Naive thymus-derived CD4-positive, alpha-beta T cell (primary cell): ENCODE measurements at regions not wholly inside any gene's neighbourhood (a gene's known extent, or its start where the extent isn't known, plus 50 kb on each side); places are given as distances from the start of the nearest gene placed in this dataset.
"Not testable (repeated sequence)": the region's sequence is repeated elsewhere in the genome, so short reads cannot be mapped to it uniquely, and the experiment has no call there.

ENCODE experiments used
- ATAC-seq: fragments of 150-1000 bp; cut with Tn5 transposase; 2 replicates; pipeline ENCODE4 v1.10.0; 2021; ENCODE audit warnings: mild to moderate bottlenecking, moderate library complexity
- CTCF ChIA-PET: fragments of 350-600 bp; sonication (Branson Sonifier 250); formaldehyde crosslinking; loops from one replicate; lab custom pipeline; 2021; ENCODE audit warnings: antibody characterized with exemption; lab: Charles Lee
- POLR2A ChIA-PET: fragments of 350-600 bp; sonication (Branson Sonifier 250); formaldehyde crosslinking; loops from one replicate; lab custom pipeline; 2021; ENCODE audit warnings: antibody characterized with exemption, inconsistent platforms; lab: Charles Lee
- DNase-seq, 9 donors: peaks; one replicate each; pipeline versions ENCODE4 v3.0.0 to v3.0.0-alpha.2; 2020 to 2022; ENCODE audit warnings: mixed read lengths in 1 of 9
- H3K27ac ChIP-seq: one replicate; pipeline ENCODE4 v1.7.0; 2013; ENCODE audit warnings: mild to moderate bottlenecking, low read depth, low read length, moderate library complexity
- H3K27me3 ChIP-seq, 2 donors: one replicate each; pipeline ENCODE4 v1.7.0; 2013; ENCODE audit warnings: low read length in 2 of 2, mild to moderate bottlenecking in 2 of 2, moderate library complexity in 2 of 2; ENCODE audit not compliant: control insufficient read depth in 2 of 2, insufficient read depth in 2 of 2
- H3K36me3 ChIP-seq, 3 experiments: 1 replicate in 2 of 3; 2 replicates in 1 of 3; pipeline ENCODE4 v1.7.0; 2013; ENCODE audit warnings: low read length in 3 of 3, mild to moderate bottlenecking in 3 of 3, moderate library complexity in 1 of 3; ENCODE audit not compliant: insufficient read depth in 3 of 3, control insufficient read depth in 2 of 3
- H3K4me1 ChIP-seq, 2 donors: one replicate each; pipeline ENCODE4 v1.7.0; 2013; ENCODE audit warnings: low read length in 2 of 2, mild to moderate bottlenecking in 2 of 2, moderate library complexity in 1 of 2; ENCODE audit not compliant: control insufficient read depth in 2 of 2, insufficient read depth in 2 of 2
- H3K4me3 ChIP-seq: 2 replicates; pipeline ENCODE4 v1.7.0; 2013; ENCODE audit warnings: mild to moderate bottlenecking, low read length
- H3K9me3 ChIP-seq, 3 experiments: 1 replicate in 2 of 3; 2 replicates in 1 of 3; pipeline ENCODE4 v1.7.0; 2013; ENCODE audit warnings: low read length in 3 of 3; ENCODE audit not compliant: control insufficient read depth in 2 of 3
- H3K27ac Mint-ChIP-seq, 9 donors: one replicate each; pipeline ENCODE4 v1.8.0; 2020 to 2022; ENCODE audit warnings: mixed read lengths in 9 of 9, mild to moderate bottlenecking in 8 of 9, moderate library complexity in 5 of 9, inconsistent platforms in 2 of 9
- H3K27me3 Mint-ChIP-seq, 5 donors: one replicate each; pipeline ENCODE4 v1.8.0; 2021 to 2022; ENCODE audit warnings: mixed read lengths in 5 of 5, mild to moderate bottlenecking in 1 of 5
- H3K36me3 Mint-ChIP-seq, 5 donors: one replicate each; pipeline ENCODE4 v1.8.0; 2020 to 2022; ENCODE audit warnings: mixed read lengths in 5 of 5, mild to moderate bottlenecking in 3 of 5, inconsistent platforms in 1 of 5
- H3K4me1 Mint-ChIP-seq, 7 donors: one replicate each; pipeline ENCODE4 v1.8.0; 2020 to 2022; ENCODE audit warnings: mixed read lengths in 7 of 7, mild to moderate bottlenecking in 3 of 7, inconsistent platforms in 1 of 7
- H3K4me3 Mint-ChIP-seq, 10 donors: one replicate each; pipeline ENCODE4 v1.8.0; 2020 to 2022; ENCODE audit warnings: mild to moderate bottlenecking in 10 of 10, mixed read lengths in 10 of 10, moderate library complexity in 6 of 10, inconsistent platforms in 2 of 10
- H3K9me3 Mint-ChIP-seq, 11 donors: one replicate each; pipeline ENCODE4 v1.8.0; 2020 to 2022; ENCODE audit warnings: mixed read lengths in 11 of 11, mild to moderate bottlenecking in 4 of 11, inconsistent platforms in 1 of 11, moderate library complexity in 1 of 11
- intact Hi-C, 2 donors: fragments of 100-400 bp; cut with micrococcal nuclease; formaldehyde crosslinking; loops; one replicate each; pipeline ENCODE4 v1.15.1; 2023

- Mint-ChIP-seq H3K27me3 (peaks cover 0 to 11% (median 10%) of the 10 kb centered on the region in 5 donors), H3K9me3 (no peaks in the 10 kb centered on the region), H3K4me3 (no peak overlapping the region), H3K27ac (no peak overlapping the region), H3K36me3 (no peaks in the 10 kb centered on the region), H3K4me1 (peaks cover 1 to 22% (median 15%) of the 10 kb centered on the region in 7 donors)
- Histone ChIP-seq H3K4me1 (peaks cover 10 to 17% of the 10 kb centered on the region in 2 donors), H3K4me3 (no peak overlapping the region), H3K9me3 (no peaks in the 10 kb centered on the region), H3K27ac (no peak overlapping the region), H3K36me3 (no peaks in the 10 kb centered on the region), H3K27me3 (no peaks in the 10 kb centered on the region)
- ChIA-PET CTCF (interaction anchor here (1.9 kb wide), 1 partner anchor 10 kb away, joined by 4 read pairs; no protein-coding TSS in a partner anchor), POLR2A (no interaction called here)
- intact Hi-C loops = no loop called here
- ATAC-seq (no peak), DNase-seq (no peak)
Measured at GRCh38 chr13:26487781-26488180, 69.7 kb upstream of the WASF3 start.

- CTCF ChIA-PET = interaction anchor here (1.9 kb wide), 1 partner anchor 9 kb away, joined by 4 read pairs; no protein-coding TSS in a partner anchor
- no peak overlapping the region for H3K4me3 ChIP-seq
- no peaks in the 10 kb centered on the region for H3K9me3 ChIP-seq
- H3K27ac ChIP-seq = no peak overlapping the region
- Mint-ChIP-seq H3K27me3 (peaks cover 0 to 11% (median 11%) of the 10 kb centered on the region in 5 donors), H3K27ac (no peak overlapping the region), H3K4me1 (peaks cover 0 to 16% (median 9%) of the 10 kb centered on the region in 7 donors), H3K9me3 (no peaks in the 10 kb centered on the region), H3K36me3 (no peaks in the 10 kb centered on the region), H3K4me3 (no peak overlapping the region)
- H3K4me1 ChIP-seq = peaks cover 5 to 12% of the 10 kb centered on the region in 2 donors
- ATAC-seq = no peak
- DNase-seq = no peak
- intact Hi-C loops = no loop called here
- no peaks in the 10 kb centered on the region for H3K36me3 ChIP-seq
- POLR2A ChIA-PET = no interaction called here
- H3K27me3 ChIP-seq = no peaks in the 10 kb centered on the region
Measured at GRCh38 chr13:26488236-26489003, 69.1 kb upstream of the WASF3 start.

DNA sequence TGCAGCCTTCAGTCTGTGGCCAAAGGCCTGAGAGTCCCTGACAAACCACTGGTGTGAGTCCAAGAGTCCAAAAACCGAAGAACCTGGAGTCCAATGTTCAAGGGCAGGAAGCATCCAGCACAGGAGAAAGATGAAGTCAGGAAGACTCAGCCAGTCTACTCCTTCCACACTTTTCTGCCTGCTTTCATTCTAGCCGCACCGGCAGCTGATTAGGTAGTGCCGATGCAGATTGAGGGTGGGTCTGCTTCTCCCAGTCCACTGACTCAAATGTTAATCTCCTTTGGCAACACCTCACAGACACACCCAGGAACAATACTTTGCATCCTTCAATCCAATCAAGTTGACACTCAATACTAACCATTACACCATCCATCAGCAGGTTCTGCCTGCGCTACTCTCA is 65.2 kb upstream of the WASF3 start:
- DNase-seq, H3K9me3 Mint-ChIP-seq, H3K4me3 ChIP-seq, H3K4me3 Mint-ChIP-seq, H3K4me1 Mint-ChIP-seq, intact Hi-C loops, H3K4me1 ChIP-seq, POLR2A ChIA-PET, H3K9me3 ChIP-seq, H3K27ac ChIP-seq, H3K36me3 ChIP-seq, ATAC-seq, H3K27me3 ChIP-seq, H3K27ac Mint-ChIP-seq, H3K36me3 Mint-ChIP-seq: not testable (repeated sequence)
- H3K27me3 Mint-ChIP-seq = peaks cover 2 to 17% (median 11%) of the 10 kb centered on the region in 5 donors
- CTCF ChIA-PET = interaction anchor here (2.2 kb wide), 1 partner anchor 307 kb away, joined by 8 read pairs; no protein-coding TSS in a partner anchor

GRCh38 chr13:26494571-26495195 is 62.8 kb upstream of the WASF3 start:
- H3K27ac Mint-ChIP-seq = no peak overlapping the region
- POLR2A ChIA-PET = interaction anchor here (1.2 to 1.4 kb wide), 2 partner anchors 308 to 310 kb away, joined by 3 read pairs; no protein-coding TSS in a partner anchor

DNA sequence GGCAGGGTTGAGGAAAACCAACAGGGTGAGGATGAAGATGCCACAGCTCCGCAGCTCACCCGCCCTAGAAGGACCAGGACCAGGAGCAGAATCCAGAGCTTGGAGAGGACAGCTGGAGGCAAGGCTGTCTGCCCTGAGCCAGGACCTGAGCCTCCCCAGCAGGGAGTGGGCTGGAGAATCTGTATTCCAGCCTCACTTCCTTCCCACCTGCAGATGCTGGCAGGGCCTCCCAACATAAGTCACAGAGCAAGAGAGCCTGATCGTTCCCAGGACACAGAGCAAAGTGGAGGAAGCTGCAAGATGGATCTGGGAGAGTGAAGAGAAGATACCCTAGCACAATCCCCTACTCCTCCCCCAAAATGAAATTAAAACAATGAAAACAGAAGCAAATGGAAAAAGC is 61.7 kb upstream of the WASF3 start:
- Histone ChIP-seq H3K4me1 (no peaks in the 10 kb centered on the region), H3K36me3 (no peaks in the 10 kb centered on the region), H3K27me3 (no peaks in the 10 kb centered on the region), H3K9me3 (no peaks in the 10 kb centered on the region), H3K27ac (no peak overlapping the region), H3K4me3 (no peak overlapping the region)
- H3K4me3 Mint-ChIP-seq = no peak overlapping the region
- ATAC-seq = no peak
- H3K4me1 Mint-ChIP-seq = peaks cover 0 to 4% (median 0%) of the 10 kb centered on the region in 7 donors
- H3K27me3 Mint-ChIP-seq = peaks cover 3 to 19% (median 8%) of the 10 kb centered on the region in 5 donors
- no peak for DNase-seq
- ChIA-PET CTCF (interaction anchor here (1.2 to 4.9 kb wide), 2 partner anchors 63 to 311 kb away, joined by 3 to 69 read pairs; no protein-coding TSS in a partner anchor), POLR2A (interaction anchor here (1.2 to 1.4 kb wide), 2 partner anchors 309 to 311 kb away, joined by 3 read pairs; no protein-coding TSS in a partner anchor)
- no peaks in the 10 kb centered on the region for H3K9me3 Mint-ChIP-seq
- no peaks in the 10 kb centered on the region for H3K36me3 Mint-ChIP-seq
- intact Hi-C loops = loop anchor here (1.0 to 5.0 kb wide), 8 partner anchors 13 to 921 kb away; partner anchors contain the start of genes CDK8 (in 1 of the 2) and RNF6 (in 1 of the 2)
- H3K27ac Mint-ChIP-seq = no peak overlapping the region

More at GRCh38 chr13:26494571-26495195, 62.8 kb upstream of the WASF3 start:
- Histone ChIP-seq H3K36me3 (no peaks in the 10 kb centered on the region), H3K4me3 (no peak overlapping the region), H3K27me3 (no peaks in the 10 kb centered on the region), H3K9me3 (no peaks in the 10 kb centered on the region), H3K4me1 (no peaks in the 10 kb centered on the region), H3K27ac (no peak overlapping the region)
- intact Hi-C loops = loop anchor here in 1 of 2 donors (5.0 kb wide), 1 partner anchor 242 kb away; the partner anchor contains the start of gene CDK8
- Mint-ChIP-seq H3K4me3 (no peak overlapping the region), H3K9me3 (no peaks in the 10 kb centered on the region), H3K27me3 (peaks cover 4 to 20% (median 11%) of the 10 kb centered on the region in 5 donors), H3K36me3 (no peaks in the 10 kb centered on the region), H3K4me1 (peaks cover 0 to 4% (median 0%) of the 10 kb centered on the region in 7 donors)
- CTCF ChIA-PET = interaction anchor here (0.6 to 4.9 kb wide), 4 partner anchors 310 to 1144 kb away, joined by 3 to 69 read pairs (median 6); no protein-coding TSS in a partner anchor
- no peak for ATAC-seq
- DNase-seq = no peak

DNA sequence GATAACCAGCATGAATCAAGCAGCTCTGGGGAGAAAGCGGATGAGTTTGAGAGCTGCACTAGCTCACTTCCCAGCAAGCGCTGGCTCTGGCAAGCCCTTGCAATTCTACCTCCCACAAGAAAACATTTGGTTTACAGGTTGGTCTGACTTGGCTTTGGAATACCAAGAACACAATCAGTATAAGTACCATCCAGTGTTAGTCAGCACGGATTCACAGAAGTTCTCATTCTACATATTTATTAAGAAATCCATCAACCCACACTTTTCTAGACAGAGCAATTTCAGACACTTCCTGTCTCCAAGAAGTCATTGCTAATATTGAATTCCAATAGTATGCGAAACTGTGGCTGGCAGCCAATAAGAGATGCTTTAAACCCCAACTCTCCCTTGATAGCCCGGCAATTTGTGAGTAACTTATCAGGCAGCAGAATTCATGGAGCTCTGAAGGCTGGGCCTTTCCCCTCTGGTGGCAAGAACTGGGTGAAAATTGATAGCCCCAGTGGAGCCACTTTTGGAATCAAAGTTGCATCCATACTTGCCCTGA is 59.4 kb upstream of the WASF3 start:
- H3K4me3 ChIP-seq = no peak overlapping the region
- no peaks in the 10 kb centered on the region for H3K36me3 Mint-ChIP-seq
- peaks cover 4 to 12% (median 4%) of the 10 kb centered on the region in 7 donors for H3K4me1 Mint-ChIP-seq
- no peaks in the 10 kb centered on the region for H3K27me3 ChIP-seq
- no peaks in the 10 kb centered on the region for H3K9me3 Mint-ChIP-seq
- DNase-seq (no peak), ATAC-seq (no peak)
- peaks cover 0 to 9% (median 4%) of the 10 kb centered on the region in 5 donors for H3K27me3 Mint-ChIP-seq
- no peak overlapping the region for H3K4me3 Mint-ChIP-seq
- no peak overlapping the region for H3K27ac Mint-ChIP-seq
- no peaks in the 10 kb centered on the region for H3K4me1 ChIP-seq
- no peaks in the 10 kb centered on the region for H3K36me3 ChIP-seq
- CTCF ChIA-PET = interaction anchor here (0.6 to 4.9 kb wide), 3 partner anchors 9 to 313 kb away, joined by 3 to 69 read pairs (median 4); no protein-coding TSS in a partner anchor
- POLR2A ChIA-PET = no interaction called here
- no peaks in the 10 kb centered on the region for H3K9me3 ChIP-seq
- H3K27ac ChIP-seq = no peak overlapping the region
- intact Hi-C loops = loop anchor here in 1 of 2 donors (2.0 to 5.0 kb wide), 3 partner anchors 15 to 923 kb away; partner anchors contain the start of gene CDK8
